RWPE2 (cell line): ENCODE measurements at regions not wholly inside any gene's neighbourhood (a gene's known extent, or its start where the extent isn't known, plus 50 kb on each side); places are given as distances from the start of the nearest gene placed in this dataset.

Source experiments
- ATAC-seq: fragments of 200-7000 bp; cut with Tn5 transposase; 3 replicates; pipeline ENCODE4 v1.9.1; 2021; ENCODE audit warnings: low read depth
- DNase-seq: peaks from one replicate; pipeline ENCODE4 v3.0.0-alpha.2; 2020; ENCODE audit warnings: low spot score
- H3K27ac ChIP-seq: fragments of 450-650 bp; 2 replicates; pipeline ENCODE4 v1.5.1; 2017; ENCODE audit warnings: mild to moderate bottlenecking; ENCODE audit not compliant: poor library complexity, severe bottlenecking
- H3K27me3 ChIP-seq: fragments of 250-450 bp; sonication (Bioruptor Pico); 2 replicates; pipeline ENCODE4 v1.5.1; 2021; ENCODE audit warnings: mild to moderate bottlenecking, moderate library complexity; ENCODE audit not compliant: insufficient read depth, poor library complexity, severe bottlenecking
- H3K36me3 ChIP-seq: fragments of 250-450 bp; sonication (Bioruptor Pico); 2 replicates; pipeline ENCODE4 v1.5.1; 2020; ENCODE audit warnings: low read depth, mild to moderate bottlenecking, moderate library complexity
- H3K4me1 ChIP-seq: fragments of 250-450 bp; sonication (Bioruptor Pico); 2 replicates; pipeline ENCODE4 v1.5.1; 2021; ENCODE audit warnings: mild to moderate bottlenecking, moderate library complexity; ENCODE audit not compliant: insufficient read depth, poor library complexity, severe bottlenecking
- H3K4me3 ChIP-seq: fragments of 250-450 bp; sonication (Bioruptor Pico); 2 replicates; pipeline ENCODE4 v1.5.1; 2021; ENCODE audit warnings: mild to moderate bottlenecking, moderate library complexity; ENCODE audit not compliant: severe bottlenecking
- H3K9me3 ChIP-seq: fragments of 250-450 bp; sonication (Bioruptor Pico); 2 replicates; pipeline ENCODE4 v1.5.1; 2021; ENCODE audit warnings: mild to moderate bottlenecking, moderate library complexity; ENCODE audit not compliant: severe bottlenecking
- TF ChIP-seq, protein P1 (sequence below): fragments of 450-650 bp; IDR thresholded peaks from one replicate; pipeline ENCODE4 v1.5.1; 2017; ENCODE audit warnings: mild to moderate bottlenecking, moderate library complexity; ENCODE audit not compliant: poor library complexity, severe bottlenecking

DNA sequence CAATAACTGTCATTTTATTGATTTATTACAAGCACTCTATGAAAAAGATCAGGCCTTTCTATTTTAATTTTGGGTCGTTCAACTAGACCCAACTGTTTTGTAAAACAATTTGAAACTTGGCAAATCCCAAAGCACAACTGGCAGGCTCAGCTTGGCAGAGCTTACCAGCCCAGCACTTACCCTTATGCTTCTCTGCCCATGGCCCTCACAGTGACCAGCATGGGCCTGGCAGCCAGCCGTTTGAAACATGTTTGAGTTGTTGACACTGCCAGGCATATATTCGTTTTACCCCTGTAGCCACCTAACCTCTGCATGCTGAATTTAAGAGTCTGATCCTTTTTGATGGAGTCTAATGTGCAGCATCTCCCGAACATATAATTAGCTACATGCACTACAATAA lies 796.7 kb upstream of the ADGRL2 start:
- ATAC-seq (no peak), DNase-seq (no peak)
- Histone ChIP-seq H3K4me1 (no peaks in the 10 kb centered on the region), H3K9me3 (no peaks in the 10 kb centered on the region), H3K27me3 (no peaks in the 10 kb centered on the region), H3K4me3 (no peak overlapping the region), H3K36me3 (no peaks in the 10 kb centered on the region), H3K27ac (no peak overlapping the region)
- TF ChIP-seq, protein P1, sequence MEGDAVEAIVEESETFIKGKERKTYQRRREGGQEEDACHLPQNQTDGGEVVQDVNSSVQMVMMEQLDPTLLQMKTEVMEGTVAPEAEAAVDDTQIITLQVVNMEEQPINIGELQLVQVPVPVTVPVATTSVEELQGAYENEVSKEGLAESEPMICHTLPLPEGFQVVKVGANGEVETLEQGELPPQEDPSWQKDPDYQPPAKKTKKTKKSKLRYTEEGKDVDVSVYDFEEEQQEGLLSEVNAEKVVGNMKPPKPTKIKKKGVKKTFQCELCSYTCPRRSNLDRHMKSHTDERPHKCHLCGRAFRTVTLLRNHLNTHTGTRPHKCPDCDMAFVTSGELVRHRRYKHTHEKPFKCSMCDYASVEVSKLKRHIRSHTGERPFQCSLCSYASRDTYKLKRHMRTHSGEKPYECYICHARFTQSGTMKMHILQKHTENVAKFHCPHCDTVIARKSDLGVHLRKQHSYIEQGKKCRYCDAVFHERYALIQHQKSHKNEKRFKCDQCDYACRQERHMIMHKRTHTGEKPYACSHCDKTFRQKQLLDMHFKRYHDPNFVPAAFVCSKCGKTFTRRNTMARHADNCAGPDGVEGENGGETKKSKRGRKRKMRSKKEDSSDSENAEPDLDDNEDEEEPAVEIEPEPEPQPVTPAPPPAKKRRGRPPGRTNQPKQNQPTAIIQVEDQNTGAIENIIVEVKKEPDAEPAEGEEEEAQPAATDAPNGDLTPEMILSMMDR, result no peak

DNA sequence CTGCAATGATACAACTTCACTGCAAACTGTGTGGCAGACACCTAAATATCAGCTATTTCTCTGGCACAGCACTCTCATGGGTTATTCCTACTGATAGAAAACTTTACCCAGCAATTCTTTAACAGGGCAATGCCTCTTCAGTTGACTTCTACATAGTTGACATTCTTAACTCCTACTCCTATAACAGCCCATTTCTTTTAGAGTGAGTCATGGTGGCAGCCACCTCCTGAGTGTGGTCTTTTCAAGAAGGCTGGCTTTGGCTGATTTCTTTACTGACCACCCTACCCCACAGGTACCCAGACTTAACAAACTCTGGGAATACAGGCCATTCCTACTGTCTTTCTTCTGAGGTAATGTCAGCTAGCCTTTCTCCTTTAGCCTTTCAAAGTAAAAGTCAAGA lies 805.8 kb upstream of the ADGRL2 start:
- H3K4me3 ChIP-seq, result no peak overlapping the region

DNA sequence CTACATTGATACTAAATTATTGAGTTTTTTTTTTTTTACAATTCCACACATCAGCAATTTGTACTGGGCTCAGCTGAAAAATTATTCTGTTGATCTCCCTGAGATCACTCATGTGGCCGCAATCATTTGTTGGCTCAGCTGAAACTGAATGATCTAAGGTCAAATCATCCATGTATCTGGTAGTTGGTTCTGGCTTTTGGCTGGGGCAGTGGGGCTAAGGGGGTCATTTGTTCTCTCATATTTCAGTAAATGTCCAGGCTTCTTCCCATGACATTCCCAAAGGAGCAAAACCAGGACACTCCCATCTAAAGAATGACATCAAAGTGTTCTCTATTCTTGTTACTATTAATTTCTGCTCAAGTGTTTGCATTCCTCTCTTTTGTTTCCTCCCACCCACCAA lies 806.7 kb upstream of the ADGRL2 start:
- H3K4me3 ChIP-seq, result no peak overlapping the region
- no peaks in the 10 kb centered on the region for H3K27me3 ChIP-seq
- TF ChIP-seq, protein P1, result no peak
- no peaks in the 10 kb centered on the region for H3K4me1 ChIP-seq
- H3K27ac ChIP-seq, result no peak overlapping the region
- no peaks in the 10 kb centered on the region; the same call in 1 of the 2 replicates for H3K36me3 ChIP-seq
- no peak for DNase-seq
- H3K9me3 ChIP-seq, result no peaks in the 10 kb centered on the region
- ATAC-seq, result no peak

More for the DNA sequence above, 805.8 kb upstream of the ADGRL2 start:
- Histone ChIP-seq H3K4me1 (no peaks in the 10 kb centered on the region), H3K27ac (no peak overlapping the region), H3K9me3 (no peaks in the 10 kb centered on the region), H3K36me3 (no peaks in the 10 kb centered on the region; the same call in 1 of the 2 replicates), H3K27me3 (no peaks in the 10 kb centered on the region)
- TF ChIP-seq, protein P1, result no peak
- ATAC-seq (no peak), DNase-seq (no peak)

DNA sequence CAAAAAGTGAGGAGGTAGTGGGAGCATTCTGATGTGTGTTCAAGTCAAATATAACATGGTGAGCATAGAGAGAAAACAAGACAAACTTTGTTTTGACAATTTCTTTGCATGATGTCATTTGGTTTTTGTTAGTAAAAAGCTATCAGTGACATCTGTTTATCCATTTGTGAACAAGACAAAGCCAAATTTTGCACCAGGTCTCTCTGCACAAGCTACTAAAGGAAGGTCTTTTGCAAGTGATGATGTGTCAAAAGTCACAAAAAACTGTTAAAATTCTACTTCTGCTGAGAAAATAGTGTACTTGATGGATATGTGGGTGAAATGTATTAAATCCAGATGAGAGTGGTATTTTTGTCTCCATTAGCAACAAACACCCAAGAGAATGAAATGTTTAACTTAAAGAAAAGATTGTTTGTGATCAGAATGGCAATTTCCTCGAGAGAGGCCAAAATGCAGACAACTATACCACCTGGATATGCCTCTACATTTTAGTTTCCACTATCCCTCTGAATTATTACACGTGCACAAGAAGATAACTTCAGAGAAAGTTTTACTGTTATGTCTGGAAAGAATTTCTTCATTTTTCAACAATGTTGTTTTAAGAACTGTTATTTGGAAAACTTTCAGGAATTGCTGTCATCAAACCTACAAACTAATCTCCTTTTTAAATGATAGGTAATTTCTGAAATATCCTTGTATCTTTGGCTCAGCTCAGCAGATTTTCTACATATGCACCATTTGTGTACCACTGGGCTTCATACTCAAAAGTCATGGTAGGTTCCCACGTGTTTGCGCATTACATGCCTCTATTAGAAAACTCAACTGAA lies 807.4 kb upstream of the ADGRL2 start:
- H3K36me3 ChIP-seq, result no peaks in the 10 kb centered on the region; the same call in 1 of the 2 replicates
- no peak overlapping the region for H3K27ac ChIP-seq

DNA sequence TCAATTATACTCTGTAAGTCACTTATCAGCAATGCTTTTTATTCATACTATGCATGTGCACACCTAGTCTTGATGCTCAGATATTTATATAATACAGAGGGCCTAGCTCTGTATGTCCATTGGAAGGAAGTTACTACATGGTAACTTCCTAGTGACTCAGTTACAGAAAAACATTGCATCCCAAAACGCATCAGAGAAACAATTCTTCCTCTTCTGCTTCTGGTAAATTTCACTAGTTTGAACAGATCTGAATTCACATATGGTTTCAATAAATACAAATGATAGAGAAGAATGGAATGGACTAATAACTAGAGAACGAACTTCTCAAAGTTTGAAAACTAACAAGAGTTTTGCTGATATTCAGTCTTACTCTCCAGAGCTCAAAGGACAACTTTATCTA lies 811.3 kb upstream of the ADGRL2 start:
- ATAC-seq (no peak), DNase-seq (no peak)
- Histone ChIP-seq H3K36me3 (no peaks in the 10 kb centered on the region), H3K27me3 (no peaks in the 10 kb centered on the region), H3K9me3 (no peaks in the 10 kb centered on the region), H3K27ac (no peak overlapping the region), H3K4me3 (no peak overlapping the region), H3K4me1 (no peaks in the 10 kb centered on the region)
- TF ChIP-seq, protein P1, result no peak

More for the DNA sequence above, 807.4 kb upstream of the ADGRL2 start:
- Histone ChIP-seq H3K27me3 (no peaks in the 10 kb centered on the region), H3K4me3 (no peak overlapping the region), H3K4me1 (no peaks in the 10 kb centered on the region), H3K9me3 (no peaks in the 10 kb centered on the region)
- DNase-seq (no peak), ATAC-seq (no peak)
- TF ChIP-seq, protein P1, result no peak
